Loucy (cell line): ENCODE measurements at regions not wholly inside any gene's neighbourhood (a gene's known extent, or its start where the extent isn't known, plus 50 kb on each side); places are given as distances from the start of the nearest gene placed in this dataset.

Experiments
- CTCF ChIP-seq: fragments of 200-600 bp; sonication (generic); conservative IDR thresholded peaks from 2 replicates; pipeline ENCODE4 v1.5.1; 2014; ENCODE audit warnings: mild to moderate bottlenecking, antibody characterized with exemption, low read length
- EZH2phosphoT487 ChIP-seq: fragments of 200-600 bp; IDR thresholded peaks from 2 replicates; pipeline ENCODE4 v1.6.1; 2018; ENCODE audit warnings: antibody characterized with exemption, mild to moderate bottlenecking, moderate library complexity, borderline replicate concordance

GRCh38 chr3:86228101-86228500 lies 762.8 kb downstream of the VGLL3 start:
- no peak for TF ChIP-seq CTCF
- no peak for TF ChIP-seq EZH2phosphoT487
